ENCODE measurements at regions not wholly inside any gene's neighbourhood (a gene's known extent, or its start where the extent isn't known, plus 50 kb on each side); places are given as distances from the start of the nearest gene placed in this dataset.

DNA sequence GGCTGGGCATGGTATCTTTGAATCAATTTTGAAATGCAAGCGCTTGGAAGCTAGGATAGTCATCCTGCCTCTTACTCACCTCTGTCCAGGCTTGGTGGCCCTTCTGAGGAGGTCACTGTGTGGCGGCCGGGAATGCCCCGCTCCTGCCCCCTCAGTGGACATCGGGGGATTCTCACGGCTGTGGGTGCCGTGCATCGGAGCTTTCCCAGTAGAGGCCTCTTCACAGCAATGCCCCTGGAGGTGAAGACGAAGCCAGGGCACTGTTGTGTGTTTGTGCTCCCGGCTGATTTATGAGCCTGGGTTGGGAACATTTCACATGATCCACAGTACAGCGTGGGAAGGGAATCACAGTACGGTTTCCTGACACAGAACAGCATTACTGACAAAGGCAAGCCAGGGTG is 147.5 kb downstream of the NXNL2 start:
- no peaks in the 10 kb centered on the region for H3K27me3 ChIP-seq (ENCODE audit: control insufficient read depth in 4 of 4, insufficient read depth in 4 of 4, low read length in 3 of 4)
- H3K4me1 ChIP-seq (ENCODE audit: control insufficient read depth in 4 of 4, insufficient read depth in 4 of 4, low read length in 3 of 4): no peaks in the 10 kb centered on the region
- no peak for DNase-seq (ENCODE audit: low spot score)
- H3K36me3 ChIP-seq (ENCODE audit: control insufficient read depth in 4 of 4, insufficient read depth in 3 of 4, low read depth in 1 of 4, low read length in 3 of 4): no peaks in the 10 kb centered on the region
- H3K9ac ChIP-seq (ENCODE audit: low read depth in 1 of 2, low read length in 2 of 2): no peak overlapping the region
- no peak overlapping the region for H3K4me3 ChIP-seq (ENCODE audit: low read depth in 1 of 3, low read length in 3 of 3)
- no peak overlapping the region for H3K27ac ChIP-seq (ENCODE audit: low read depth in 1 of 2, low read length in 2 of 2)
- TF ChIP-seq, protein P1, sequence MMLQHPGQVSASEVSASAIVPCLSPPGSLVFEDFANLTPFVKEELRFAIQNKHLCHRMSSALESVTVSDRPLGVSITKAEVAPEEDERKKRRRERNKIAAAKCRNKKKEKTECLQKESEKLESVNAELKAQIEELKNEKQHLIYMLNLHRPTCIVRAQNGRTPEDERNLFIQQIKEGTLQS (IDR thresholded peaks at IDR 0.05): no peak
- TF ChIP-seq NR2F2 (IDR thresholded peaks at IDR 0.05) (no peak), JUND (IDR thresholded peaks at IDR 0.05) (no peak), HNF4G (IDR thresholded peaks at IDR 0.05) (no peak), TAF1 (conservative IDR thresholded peaks at IDR 0.05) (no peak), GABPA (IDR thresholded peaks at IDR 0.05 in 1 of 2, conservative IDR thresholded peaks at IDR 0.05 in 1 of 2) (no peak), HNF4A (conservative IDR thresholded peaks at IDR 0.05) (no peak), RXRA (IDR thresholded peaks at IDR 0.05) (no peak)
- TF ChIP-seq, protein P2, sequence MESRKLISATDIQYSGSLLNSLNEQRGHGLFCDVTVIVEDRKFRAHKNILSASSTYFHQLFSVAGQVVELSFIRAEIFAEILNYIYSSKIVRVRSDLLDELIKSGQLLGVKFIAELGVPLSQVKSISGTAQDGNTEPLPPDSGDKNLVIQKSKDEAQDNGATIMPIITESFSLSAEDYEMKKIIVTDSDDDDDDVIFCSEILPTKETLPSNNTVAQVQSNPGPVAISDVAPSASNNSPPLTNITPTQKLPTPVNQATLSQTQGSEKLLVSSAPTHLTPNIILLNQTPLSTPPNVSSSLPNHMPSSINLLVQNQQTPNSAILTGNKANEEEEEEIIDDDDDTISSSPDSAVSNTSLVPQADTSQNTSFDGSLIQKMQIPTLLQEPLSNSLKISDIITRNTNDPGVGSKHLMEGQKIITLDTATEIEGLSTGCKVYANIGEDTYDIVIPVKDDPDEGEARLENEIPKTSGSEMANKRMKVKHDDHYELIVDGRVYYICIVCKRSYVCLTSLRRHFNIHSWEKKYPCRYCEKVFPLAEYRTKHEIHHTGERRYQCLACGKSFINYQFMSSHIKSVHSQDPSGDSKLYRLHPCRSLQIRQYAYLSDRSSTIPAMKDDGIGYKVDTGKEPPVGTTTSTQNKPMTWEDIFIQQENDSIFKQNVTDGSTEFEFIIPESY (IDR thresholded peaks at IDR 0.05): no peak
- TF ChIP-seq, protein P3, sequence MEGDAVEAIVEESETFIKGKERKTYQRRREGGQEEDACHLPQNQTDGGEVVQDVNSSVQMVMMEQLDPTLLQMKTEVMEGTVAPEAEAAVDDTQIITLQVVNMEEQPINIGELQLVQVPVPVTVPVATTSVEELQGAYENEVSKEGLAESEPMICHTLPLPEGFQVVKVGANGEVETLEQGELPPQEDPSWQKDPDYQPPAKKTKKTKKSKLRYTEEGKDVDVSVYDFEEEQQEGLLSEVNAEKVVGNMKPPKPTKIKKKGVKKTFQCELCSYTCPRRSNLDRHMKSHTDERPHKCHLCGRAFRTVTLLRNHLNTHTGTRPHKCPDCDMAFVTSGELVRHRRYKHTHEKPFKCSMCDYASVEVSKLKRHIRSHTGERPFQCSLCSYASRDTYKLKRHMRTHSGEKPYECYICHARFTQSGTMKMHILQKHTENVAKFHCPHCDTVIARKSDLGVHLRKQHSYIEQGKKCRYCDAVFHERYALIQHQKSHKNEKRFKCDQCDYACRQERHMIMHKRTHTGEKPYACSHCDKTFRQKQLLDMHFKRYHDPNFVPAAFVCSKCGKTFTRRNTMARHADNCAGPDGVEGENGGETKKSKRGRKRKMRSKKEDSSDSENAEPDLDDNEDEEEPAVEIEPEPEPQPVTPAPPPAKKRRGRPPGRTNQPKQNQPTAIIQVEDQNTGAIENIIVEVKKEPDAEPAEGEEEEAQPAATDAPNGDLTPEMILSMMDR (IDR thresholded peaks at IDR 0.05; ENCODE audit: low read depth, low read length, missing input control): no peak
- no peaks in the 10 kb centered on the region for H3K9me3 ChIP-seq (ENCODE audit: control insufficient read depth in 4 of 4, low read length in 3 of 4)
- WGBS: 80% methylated on average over 12 of the region's 12 CpGs

GRCh38 chr9:88684046-88684445 is 149.1 kb downstream of the NXNL2 start:
- H3K27ac ChIP-seq (ENCODE audit: low read depth in 1 of 2, low read length in 2 of 2): no peak overlapping the region
- H3K27me3 ChIP-seq (ENCODE audit: control insufficient read depth in 4 of 4, insufficient read depth in 4 of 4, low read length in 3 of 4): no peaks in the 10 kb centered on the region
- H3K36me3 ChIP-seq (ENCODE audit: control insufficient read depth in 4 of 4, insufficient read depth in 3 of 4, low read depth in 1 of 4, low read length in 3 of 4): no peaks in the 10 kb centered on the region
- H3K4me3 ChIP-seq (ENCODE audit: low read depth in 1 of 3, low read length in 3 of 3): no peak overlapping the region
- H3K4me1 ChIP-seq (ENCODE audit: control insufficient read depth in 4 of 4, insufficient read depth in 4 of 4, low read length in 3 of 4): no peaks in the 10 kb centered on the region
- H3K9ac ChIP-seq (ENCODE audit: low read depth in 1 of 2, low read length in 2 of 2): no peak overlapping the region
- no peaks in the 10 kb centered on the region for H3K9me3 ChIP-seq (ENCODE audit: control insufficient read depth in 4 of 4, low read length in 3 of 4)
- TF ChIP-seq TAF1 (conservative IDR thresholded peaks at IDR 0.05): no peak
- TF ChIP-seq, protein P3 (IDR thresholded peaks at IDR 0.05; ENCODE audit: low read depth, low read length, missing input control): no peak
- 78% methylated on average over 8 of the region's 8 CpGs for WGBS
- no peak for DNase-seq (ENCODE audit: low spot score)

GRCh38 chr9:88684845-88685244 is 149.9 kb downstream of the NXNL2 start:
- H3K9me3 ChIP-seq (ENCODE audit: control insufficient read depth in 4 of 4, low read length in 3 of 4): no peaks in the 10 kb centered on the region
- peaks cover 0 to 2% (median 0%) of the 10 kb centered on the region in 4 donors for H3K4me1 ChIP-seq (ENCODE audit: control insufficient read depth in 4 of 4, insufficient read depth in 4 of 4, low read length in 3 of 4)
- H3K27ac ChIP-seq (ENCODE audit: low read depth in 1 of 2, low read length in 2 of 2): no peak overlapping the region
- DNase-seq (ENCODE audit: low spot score): no peak
- H3K36me3 ChIP-seq (ENCODE audit: control insufficient read depth in 4 of 4, insufficient read depth in 3 of 4, low read depth in 1 of 4, low read length in 3 of 4): no peaks in the 10 kb centered on the region
- H3K27me3 ChIP-seq (ENCODE audit: control insufficient read depth in 4 of 4, insufficient read depth in 4 of 4, low read length in 3 of 4): no peaks in the 10 kb centered on the region
- H3K9ac ChIP-seq (ENCODE audit: low read depth in 1 of 2, low read length in 2 of 2): no peak overlapping the region
- H3K4me3 ChIP-seq (ENCODE audit: low read depth in 1 of 3, low read length in 3 of 3): no peak overlapping the region
- WGBS: 76% methylated on average over 10 of the region's 10 CpGs
- TF ChIP-seq RAD21 (IDR thresholded peaks at IDR 0.05) (no peak), MAX (IDR thresholded peaks at IDR 0.05) (no peak), NR2F2 (IDR thresholded peaks at IDR 0.05) (no peak), EGR1 (IDR thresholded peaks at IDR 0.05; ENCODE audit: low read depth in 2 of 2) (no peak), RXRA (IDR thresholded peaks at IDR 0.05) (no peak)
- TF ChIP-seq, protein P3 (IDR thresholded peaks at IDR 0.05; ENCODE audit: low read depth, low read length, missing input control): no peak
- TF ChIP-seq, protein P4, sequence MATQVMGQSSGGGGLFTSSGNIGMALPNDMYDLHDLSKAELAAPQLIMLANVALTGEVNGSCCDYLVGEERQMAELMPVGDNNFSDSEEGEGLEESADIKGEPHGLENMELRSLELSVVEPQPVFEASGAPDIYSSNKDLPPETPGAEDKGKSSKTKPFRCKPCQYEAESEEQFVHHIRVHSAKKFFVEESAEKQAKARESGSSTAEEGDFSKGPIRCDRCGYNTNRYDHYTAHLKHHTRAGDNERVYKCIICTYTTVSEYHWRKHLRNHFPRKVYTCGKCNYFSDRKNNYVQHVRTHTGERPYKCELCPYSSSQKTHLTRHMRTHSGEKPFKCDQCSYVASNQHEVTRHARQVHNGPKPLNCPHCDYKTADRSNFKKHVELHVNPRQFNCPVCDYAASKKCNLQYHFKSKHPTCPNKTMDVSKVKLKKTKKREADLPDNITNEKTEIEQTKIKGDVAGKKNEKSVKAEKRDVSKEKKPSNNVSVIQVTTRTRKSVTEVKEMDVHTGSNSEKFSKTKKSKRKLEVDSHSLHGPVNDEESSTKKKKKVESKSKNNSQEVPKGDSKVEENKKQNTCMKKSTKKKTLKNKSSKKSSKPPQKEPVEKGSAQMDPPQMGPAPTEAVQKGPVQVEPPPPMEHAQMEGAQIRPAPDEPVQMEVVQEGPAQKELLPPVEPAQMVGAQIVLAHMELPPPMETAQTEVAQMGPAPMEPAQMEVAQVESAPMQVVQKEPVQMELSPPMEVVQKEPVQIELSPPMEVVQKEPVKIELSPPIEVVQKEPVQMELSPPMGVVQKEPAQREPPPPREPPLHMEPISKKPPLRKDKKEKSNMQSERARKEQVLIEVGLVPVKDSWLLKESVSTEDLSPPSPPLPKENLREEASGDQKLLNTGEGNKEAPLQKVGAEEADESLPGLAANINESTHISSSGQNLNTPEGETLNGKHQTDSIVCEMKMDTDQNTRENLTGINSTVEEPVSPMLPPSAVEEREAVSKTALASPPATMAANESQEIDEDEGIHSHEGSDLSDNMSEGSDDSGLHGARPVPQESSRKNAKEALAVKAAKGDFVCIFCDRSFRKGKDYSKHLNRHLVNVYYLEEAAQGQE (IDR thresholded peaks at IDR 0.05): no peak
- TF ChIP-seq, protein P1 (IDR thresholded peaks at IDR 0.05): no peak

All from liver (tissue), 8 donors.